Renal cortex interstitium (tissue), 11 donors: ENCODE measurements at regions not wholly inside any gene's neighbourhood (a gene's known extent, or its start where the extent isn't known, plus 50 kb on each side); places are given as distances from the start of the nearest gene placed in this dataset.

Experiments used
- DNase-seq, 11 donors: peaks; one replicate each; pipeline ENCODE4 v3.0.0-alpha.2; 2013; ENCODE audit warnings: low read depth in 9 of 11, low spot score in 4 of 11; ENCODE audit errors: extremely low read depth in 1 of 11

GRCh38 chr3:19093084-19093483 lies 55.2 kb upstream of the KCNH8 start:
- no peak for DNase-seq

- no peak for DNase-seq
These were observed 70.9 kb upstream of the KCNH8 start for GRCh38 chr3:19077388-19077787.

- no peak for DNase-seq
These were observed 73.3 kb upstream of the KCNH8 start for GRCh38 chr3:19075037-19075436.

GRCh38 chr3:19074257-19074900 lies 73.9 kb upstream of the KCNH8 start:
- no peak for DNase-seq

- DNase-seq, result no peak
These were observed 74.8 kb upstream of the KCNH8 start for GRCh38 chr3:19073341-19074105.

- DNase-seq, result no peak
These were observed 78.0 kb upstream of the KCNH8 start for GRCh38 chr3:19070325-19070724.

GRCh38 chr3:19065027-19065426 lies 83.3 kb upstream of the KCNH8 start:
- DNase-seq, result peak in 7 of 11 donors; percentile 1 to 8 (median 7)

- DNase-seq, result no peak
These were observed 84.4 kb upstream of the KCNH8 start for GRCh38 chr3:19063936-19064335.

GRCh38 chr3:19060404-19060803 lies 87.9 kb upstream of the KCNH8 start:
- DNase-seq, result no peak

GRCh38 chr3:19052874-19053273 lies 95.4 kb upstream of the KCNH8 start:
- DNase-seq, result no peak

- DNase-seq, result no peak
These were observed 101.9 kb upstream of the KCNH8 start for GRCh38 chr3:19046440-19046839.

- no peak for DNase-seq
These were observed 117.8 kb upstream of the KCNH8 start for GRCh38 chr3:19030522-19030839.

GRCh38 chr3:19029837-19030521 lies 118.3 kb upstream of the KCNH8 start:
- DNase-seq, result no peak

GRCh38 chr3:19025441-19025840 lies 122.9 kb upstream of the KCNH8 start:
- DNase-seq, result no peak

- no peak for DNase-seq
These were observed 125.8 kb upstream of the KCNH8 start for GRCh38 chr3:19022546-19022945.

- DNase-seq, result no peak
These were observed 131.5 kb upstream of the KCNH8 start for GRCh38 chr3:19016851-19017250.

GRCh38 chr3:19013879-19014278 lies 134.4 kb upstream of the KCNH8 start:
- DNase-seq, result no peak

GRCh38 chr3:19012846-19013245 lies 135.5 kb upstream of the KCNH8 start:
- DNase-seq, result no peak

- DNase-seq, result no peak
These were observed 145.7 kb upstream of the KCNH8 start for GRCh38 chr3:19002606-19003005.

- no peak for DNase-seq
These were observed 150.2 kb upstream of the KCNH8 start for GRCh38 chr3:18998069-18998468.
